PFSK-1 (cell line): ENCODE measurements at regions not wholly inside any gene's neighbourhood (a gene's known extent, or its start where the extent isn't known, plus 50 kb on each side); places are given as distances from the start of the nearest gene placed in this dataset.

Experiments used
- FOXP2 ChIP-seq: optimal IDR thresholded peaks from 2 replicates; pipeline ENCODE3; 2011; ENCODE audit warnings: borderline replicate concordance, control low read depth, inconsistent platforms; ENCODE audit not compliant: insufficient read depth; ENCODE audit errors: extremely low read length, extremely low read depth
- POLR2AphosphoS5 ChIP-seq: IDR thresholded peaks from 2 replicates; pipeline ENCODE4 v1.6.1; 2012; ENCODE audit warnings: low read depth, mild to moderate bottlenecking, control low read depth, low read length, moderate library complexity
- SIN3A ChIP-seq: IDR thresholded peaks from 2 replicates; pipeline ENCODE4 v1.6.1; 2012; ENCODE audit warnings: mild to moderate bottlenecking, low read length, moderate library complexity, borderline replicate concordance; ENCODE audit not compliant: insufficient read depth
- TAF1 ChIP-seq: IDR thresholded peaks from 2 replicates; pipeline ENCODE4 v1.6.1; 2012; ENCODE audit warnings: low read length, control low read depth, borderline replicate concordance; ENCODE audit not compliant: insufficient read depth
- TF ChIP-seq, protein P1 (sequence below), 2 experiments: IDR thresholded peaks; 2 replicates each; pipeline versions ENCODE4 v1.6.1 to v1.8.0; 2011 to 2012; ENCODE audit warnings: low read depth in 2 of 2, low read length in 2 of 2, control low read depth in 1 of 2, inconsistent platforms in 1 of 2, mild to moderate bottlenecking in 1 of 2, moderate library complexity in 1 of 2; ENCODE audit not compliant: insufficient read depth in 1 of 2

- TF ChIP-seq TAF1, result no peak
- no peak for TF ChIP-seq POLR2AphosphoS5
- TF ChIP-seq, protein P1, sequence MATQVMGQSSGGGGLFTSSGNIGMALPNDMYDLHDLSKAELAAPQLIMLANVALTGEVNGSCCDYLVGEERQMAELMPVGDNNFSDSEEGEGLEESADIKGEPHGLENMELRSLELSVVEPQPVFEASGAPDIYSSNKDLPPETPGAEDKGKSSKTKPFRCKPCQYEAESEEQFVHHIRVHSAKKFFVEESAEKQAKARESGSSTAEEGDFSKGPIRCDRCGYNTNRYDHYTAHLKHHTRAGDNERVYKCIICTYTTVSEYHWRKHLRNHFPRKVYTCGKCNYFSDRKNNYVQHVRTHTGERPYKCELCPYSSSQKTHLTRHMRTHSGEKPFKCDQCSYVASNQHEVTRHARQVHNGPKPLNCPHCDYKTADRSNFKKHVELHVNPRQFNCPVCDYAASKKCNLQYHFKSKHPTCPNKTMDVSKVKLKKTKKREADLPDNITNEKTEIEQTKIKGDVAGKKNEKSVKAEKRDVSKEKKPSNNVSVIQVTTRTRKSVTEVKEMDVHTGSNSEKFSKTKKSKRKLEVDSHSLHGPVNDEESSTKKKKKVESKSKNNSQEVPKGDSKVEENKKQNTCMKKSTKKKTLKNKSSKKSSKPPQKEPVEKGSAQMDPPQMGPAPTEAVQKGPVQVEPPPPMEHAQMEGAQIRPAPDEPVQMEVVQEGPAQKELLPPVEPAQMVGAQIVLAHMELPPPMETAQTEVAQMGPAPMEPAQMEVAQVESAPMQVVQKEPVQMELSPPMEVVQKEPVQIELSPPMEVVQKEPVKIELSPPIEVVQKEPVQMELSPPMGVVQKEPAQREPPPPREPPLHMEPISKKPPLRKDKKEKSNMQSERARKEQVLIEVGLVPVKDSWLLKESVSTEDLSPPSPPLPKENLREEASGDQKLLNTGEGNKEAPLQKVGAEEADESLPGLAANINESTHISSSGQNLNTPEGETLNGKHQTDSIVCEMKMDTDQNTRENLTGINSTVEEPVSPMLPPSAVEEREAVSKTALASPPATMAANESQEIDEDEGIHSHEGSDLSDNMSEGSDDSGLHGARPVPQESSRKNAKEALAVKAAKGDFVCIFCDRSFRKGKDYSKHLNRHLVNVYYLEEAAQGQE (IDR thresholded peaks at IDR 0.05; ENCODE audit: insufficient read depth in 1 of 2, low read depth in 2 of 2, low read length in 2 of 2), result no peak
- no peak for TF ChIP-seq SIN3A
- no peak for TF ChIP-seq FOXP2
These were observed 220.5 kb downstream of the RBM26 start for GRCh38 chr13:79185580-79185979.
